PFSK-1 (cell line): ENCODE measurements at regions not wholly inside any gene's neighbourhood (a gene's known extent, or its start where the extent isn't known, plus 50 kb on each side); places are given as distances from the start of the nearest gene placed in this dataset.

Experiments
- POLR2AphosphoS5 ChIP-seq: IDR thresholded peaks from 2 replicates; pipeline ENCODE4 v1.6.1; 2012; ENCODE audit warnings: low read depth, mild to moderate bottlenecking, control low read depth, low read length, moderate library complexity
- TF ChIP-seq, protein P1 (sequence below), 2 experiments: IDR thresholded peaks; 2 replicates each; pipeline versions ENCODE4 v1.6.1 to v1.8.0; 2011 to 2012; ENCODE audit warnings: low read depth in 2 of 2, low read length in 2 of 2, control low read depth in 1 of 2, inconsistent platforms in 1 of 2, mild to moderate bottlenecking in 1 of 2, moderate library complexity in 1 of 2; ENCODE audit not compliant: insufficient read depth in 1 of 2

- no peak for TF ChIP-seq POLR2AphosphoS5
- TF ChIP-seq, protein P1, sequence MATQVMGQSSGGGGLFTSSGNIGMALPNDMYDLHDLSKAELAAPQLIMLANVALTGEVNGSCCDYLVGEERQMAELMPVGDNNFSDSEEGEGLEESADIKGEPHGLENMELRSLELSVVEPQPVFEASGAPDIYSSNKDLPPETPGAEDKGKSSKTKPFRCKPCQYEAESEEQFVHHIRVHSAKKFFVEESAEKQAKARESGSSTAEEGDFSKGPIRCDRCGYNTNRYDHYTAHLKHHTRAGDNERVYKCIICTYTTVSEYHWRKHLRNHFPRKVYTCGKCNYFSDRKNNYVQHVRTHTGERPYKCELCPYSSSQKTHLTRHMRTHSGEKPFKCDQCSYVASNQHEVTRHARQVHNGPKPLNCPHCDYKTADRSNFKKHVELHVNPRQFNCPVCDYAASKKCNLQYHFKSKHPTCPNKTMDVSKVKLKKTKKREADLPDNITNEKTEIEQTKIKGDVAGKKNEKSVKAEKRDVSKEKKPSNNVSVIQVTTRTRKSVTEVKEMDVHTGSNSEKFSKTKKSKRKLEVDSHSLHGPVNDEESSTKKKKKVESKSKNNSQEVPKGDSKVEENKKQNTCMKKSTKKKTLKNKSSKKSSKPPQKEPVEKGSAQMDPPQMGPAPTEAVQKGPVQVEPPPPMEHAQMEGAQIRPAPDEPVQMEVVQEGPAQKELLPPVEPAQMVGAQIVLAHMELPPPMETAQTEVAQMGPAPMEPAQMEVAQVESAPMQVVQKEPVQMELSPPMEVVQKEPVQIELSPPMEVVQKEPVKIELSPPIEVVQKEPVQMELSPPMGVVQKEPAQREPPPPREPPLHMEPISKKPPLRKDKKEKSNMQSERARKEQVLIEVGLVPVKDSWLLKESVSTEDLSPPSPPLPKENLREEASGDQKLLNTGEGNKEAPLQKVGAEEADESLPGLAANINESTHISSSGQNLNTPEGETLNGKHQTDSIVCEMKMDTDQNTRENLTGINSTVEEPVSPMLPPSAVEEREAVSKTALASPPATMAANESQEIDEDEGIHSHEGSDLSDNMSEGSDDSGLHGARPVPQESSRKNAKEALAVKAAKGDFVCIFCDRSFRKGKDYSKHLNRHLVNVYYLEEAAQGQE (IDR thresholded peaks at IDR 0.05; ENCODE audit: insufficient read depth in 1 of 2, low read depth in 2 of 2, low read length in 2 of 2) = no peak
These were observed 652.2 kb upstream of the USP24 start for GRCh38 chr1:55867304-55867843.
